Urothelium cell line (cell line): ENCODE measurements at regions not wholly inside any gene's neighbourhood (a gene's known extent, or its start where the extent isn't known, plus 50 kb on each side); places are given as distances from the start of the nearest gene placed in this dataset.
A peak's percentile ranks its signal among the peaks of the same experiment; 100 is the strongest.

Experiments
- DNase-seq: peaks from one replicate; pipeline ENCODE4 v3.0.0; 2011; ENCODE audit warnings: low spot score, mixed read lengths
- FAIRE-seq: peaks from 2 replicates; lab custom pipeline; 2011; peaks lifted over from hg19 to GRCh38; lab: Jason Lieb, UNC

GRCh38 chr5:54746777-54747398 is 229.3 kb downstream of the SNX18 start:
- FAIRE-seq (peak; percentile 59), DNase-seq (no peak)

- FAIRE-seq = no peak
- no peak for DNase-seq
Measured at GRCh38 chr5:54746346-54746745, 228.8 kb downstream of the SNX18 start.

GRCh38 chr5:54745599-54745998 is 228.0 kb downstream of the SNX18 start:
- no peak for FAIRE-seq
- DNase-seq = no peak

- FAIRE-seq (no peak), DNase-seq (peak; percentile 83)
Measured at GRCh38 chr5:54743997-54744788, 226.6 kb downstream of the SNX18 start.

- no peak for FAIRE-seq
Measured at GRCh38 chr5:54743581-54743980, 226.0 kb downstream of the SNX18 start.

GRCh38 chr5:54742417-54742891 is 224.9 kb downstream of the SNX18 start:
- FAIRE-seq (no peak), DNase-seq (peak; percentile 43)

More at GRCh38 chr5:54743581-54743980, 226.0 kb downstream of the SNX18 start:
- DNase-seq = no peak

GRCh38 chr5:54741711-54742110 is 224.2 kb downstream of the SNX18 start:
- DNase-seq = no peak

GRCh38 chr5:54740141-54740540 is 222.6 kb downstream of the SNX18 start:
- DNase-seq (no peak), FAIRE-seq (no peak)

More at GRCh38 chr5:54741711-54742110, 224.2 kb downstream of the SNX18 start:
- no peak for FAIRE-seq

- DNase-seq (no peak), FAIRE-seq (no peak)
Measured at GRCh38 chr5:54739371-54739770, 221.8 kb downstream of the SNX18 start.

- DNase-seq (no peak), FAIRE-seq (no peak)
Measured at GRCh38 chr5:54738973-54739367, 221.4 kb downstream of the SNX18 start.

- FAIRE-seq (no peak), DNase-seq (no peak)
Measured at GRCh38 chr5:54738118-54738972, 220.8 kb downstream of the SNX18 start.

GRCh38 chr5:54736003-54736797 is 218.6 kb downstream of the SNX18 start:
- FAIRE-seq = no peak
- no peak for DNase-seq

GRCh38 chr5:54733101-54733500 is 215.5 kb downstream of the SNX18 start:
- FAIRE-seq (no peak), DNase-seq (no peak)

- DNase-seq = no peak
- FAIRE-seq = no peak
Measured at GRCh38 chr5:54732108-54732507, 214.5 kb downstream of the SNX18 start.

- FAIRE-seq (no peak), DNase-seq (no peak)
Measured at GRCh38 chr5:54728588-54728915, 211.0 kb downstream of the SNX18 start.

- FAIRE-seq (no peak), DNase-seq (no peak)
Measured at GRCh38 chr5:54727874-54728587, 210.5 kb downstream of the SNX18 start.

- DNase-seq = no peak
- FAIRE-seq = no peak
Measured at GRCh38 chr5:54725391-54726280, 208.1 kb downstream of the SNX18 start.

- no peak for FAIRE-seq
- no peak for DNase-seq
Measured at GRCh38 chr5:54722846-54723433, 205.4 kb downstream of the SNX18 start.
